ENCODE measurements at regions not wholly inside any gene's neighbourhood (a gene's known extent, or its start where the extent isn't known, plus 50 kb on each side); places are given as distances from the start of the nearest gene placed in this dataset.

- no peaks in the 10 kb centered on the region for H3K27me3 ChIP-seq
- TF ChIP-seq POLR2A (IDR thresholded peaks at IDR 0.05) (no peak), CTCF (IDR thresholded peaks at IDR 0.05) (no peak), POLR2AphosphoS5 (IDR thresholded peaks at IDR 0.05; ENCODE audit: insufficient read depth in 1 of 2, low read depth in 1 of 2) (no peak)
- no peaks in the 10 kb centered on the region for H3K9me3 ChIP-seq
- H3K36me3 ChIP-seq, result no peaks in the 10 kb centered on the region
- no peaks in the 10 kb centered on the region for H3K4me1 ChIP-seq
- intact Hi-C loops (cut with DNase I), result no loop called here
- no peak overlapping the region for H3K4me3 ChIP-seq
- DNase-seq (ENCODE audit: extremely low spot score in 2 of 2), result no peak
- H3K27ac ChIP-seq, result no peak overlapping the region
Observed at GRCh38 chr4:125546272-125546671, 231.5 kb downstream of the FAT4 start.

GRCh38 chr4:125547836-125548235 lies 233.1 kb downstream of the FAT4 start:
- TF ChIP-seq POLR2AphosphoS5 (IDR thresholded peaks at IDR 0.05; ENCODE audit: insufficient read depth in 1 of 2, low read depth in 1 of 2) (no peak), CTCF (IDR thresholded peaks at IDR 0.05) (no peak)
- Histone ChIP-seq H3K36me3 (no peaks in the 10 kb centered on the region), H3K4me1 (no peaks in the 10 kb centered on the region), H3K9me3 (no peaks in the 10 kb centered on the region), H3K27ac (no peak overlapping the region), H3K4me3 (no peak overlapping the region), H3K27me3 (no peaks in the 10 kb centered on the region)
- intact Hi-C loops (cut with DNase I), result no loop called here
- no peak for DNase-seq (ENCODE audit: extremely low spot score in 2 of 2)

GRCh38 chr4:125550769-125551168 lies 236.0 kb downstream of the FAT4 start:
- Histone ChIP-seq H3K27ac (no peak overlapping the region), H3K27me3 (no peaks in the 10 kb centered on the region), H3K36me3 (no peaks in the 10 kb centered on the region), H3K4me3 (no peak overlapping the region), H3K4me1 (no peaks in the 10 kb centered on the region), H3K9me3 (no peaks in the 10 kb centered on the region)
- TF ChIP-seq CTCF (IDR thresholded peaks at IDR 0.05), result no peak
- no peak for TF ChIP-seq POLR2A (IDR thresholded peaks at IDR 0.05)
- no peak for DNase-seq (ENCODE audit: extremely low spot score in 2 of 2)
- intact Hi-C loops (cut with DNase I), result no loop called here

- Histone ChIP-seq H3K4me3 (no peak overlapping the region), H3K9me3 (no peaks in the 10 kb centered on the region), H3K4me1 (no peaks in the 10 kb centered on the region), H3K27me3 (no peaks in the 10 kb centered on the region), H3K27ac (no peak overlapping the region), H3K36me3 (no peaks in the 10 kb centered on the region)
- intact Hi-C loops (cut with DNase I), result no loop called here
- no peak for DNase-seq (ENCODE audit: extremely low spot score in 2 of 2)
- TF ChIP-seq CTCF (IDR thresholded peaks at IDR 0.05) (no peak), POLR2A (IDR thresholded peaks at IDR 0.05) (no peak), POLR2AphosphoS5 (IDR thresholded peaks at IDR 0.05; ENCODE audit: insufficient read depth in 1 of 2, low read depth in 1 of 2) (no peak)
Observed at GRCh38 chr4:125551466-125551865, 236.7 kb downstream of the FAT4 start.

- intact Hi-C loops (cut with DNase I), result no loop called here
Observed at GRCh38 chr4:125551967-125552366, 237.2 kb downstream of the FAT4 start.

More at GRCh38 chr4:125551967-125552366, 237.2 kb downstream of the FAT4 start:
- TF ChIP-seq CTCF (IDR thresholded peaks at IDR 0.05) (no peak), POLR2AphosphoS5 (IDR thresholded peaks at IDR 0.05; ENCODE audit: insufficient read depth in 1 of 2, low read depth in 1 of 2) (no peak), POLR2A (IDR thresholded peaks at IDR 0.05) (no peak)
- H3K4me3 ChIP-seq, result no peak overlapping the region
- no peaks in the 10 kb centered on the region for H3K9me3 ChIP-seq
- no peaks in the 10 kb centered on the region for H3K27me3 ChIP-seq
- no peaks in the 10 kb centered on the region for H3K4me1 ChIP-seq
- no peak overlapping the region for H3K27ac ChIP-seq
- no peak for DNase-seq (ENCODE audit: extremely low spot score in 2 of 2)
- H3K36me3 ChIP-seq, result no peaks in the 10 kb centered on the region
